ENCODE measurements at regions not wholly inside any gene's neighbourhood (a gene's known extent, or its start where the extent isn't known, plus 50 kb on each side); places are given as distances from the start of the nearest gene placed in this dataset.
"Not testable (repeated sequence)": the region's sequence is repeated elsewhere in the genome, so short reads cannot be mapped to it uniquely, and the experiment has no call there.

GRCh38 chr9:129437626-129438323 is 183.1 kb downstream of the C9orf50 start:
- Mint-ChIP-seq H3K9me3 (ENCODE audit: low read depth) (no peaks in the 10 kb centered on the region), H3K27ac (no peak overlapping the region), H3K36me3 (no peaks in the 10 kb centered on the region), H3K4me3 (peak overlapping the region; percentile 67), H3K4me1 (ENCODE audit: low read depth) (peaks cover 21% of the 10 kb centered on the region), H3K27me3 (peaks cover 16% of the 10 kb centered on the region)

- Mint-ChIP-seq H3K36me3 (no peaks in the 10 kb centered on the region), H3K4me1 (ENCODE audit: low read depth) (peaks cover 21% of the 10 kb centered on the region), H3K9me3 (ENCODE audit: low read depth) (no peaks in the 10 kb centered on the region), H3K27ac (peak overlapping the region; percentile 78), H3K27me3 (peaks cover 16% of the 10 kb centered on the region), H3K4me3 (peak overlapping the region; percentile 94)
These were observed 183.9 kb downstream of the C9orf50 start for GRCh38 chr9:129436751-129437625.

GRCh38 chr9:129435988-129436717 is 184.7 kb downstream of the C9orf50 start:
- H3K4me3 Mint-ChIP-seq = peak overlapping the region; percentile 94
- no peaks in the 10 kb centered on the region for H3K9me3 Mint-ChIP-seq (ENCODE audit: low read depth)
- no peak overlapping the region for H3K27ac Mint-ChIP-seq
- no peaks in the 10 kb centered on the region for H3K36me3 Mint-ChIP-seq
- peaks cover 16% of the 10 kb centered on the region for H3K27me3 Mint-ChIP-seq
- peaks cover 21% of the 10 kb centered on the region for H3K4me1 Mint-ChIP-seq (ENCODE audit: low read depth)

- Mint-ChIP-seq H3K27ac (no peak overlapping the region), H3K4me1 (ENCODE audit: low read depth) (peaks cover 18% of the 10 kb centered on the region), H3K9me3 (ENCODE audit: low read depth) (no peaks in the 10 kb centered on the region), H3K27me3 (peaks cover 15% of the 10 kb centered on the region), H3K36me3 (no peaks in the 10 kb centered on the region), H3K4me3 (peak overlapping the region; percentile 69)
These were observed 185.6 kb downstream of the C9orf50 start for GRCh38 chr9:129435291-129435690.

GRCh38 chr9:129434187-129434586 is 186.7 kb downstream of the C9orf50 start:
- peaks cover 18% of the 10 kb centered on the region for H3K4me1 Mint-ChIP-seq (ENCODE audit: low read depth)
- no peak overlapping the region for H3K4me3 Mint-ChIP-seq
- H3K36me3 Mint-ChIP-seq = no peaks in the 10 kb centered on the region
- H3K27me3 Mint-ChIP-seq = peaks cover 11% of the 10 kb centered on the region
- H3K27ac Mint-ChIP-seq = no peak overlapping the region
- no peaks in the 10 kb centered on the region for H3K9me3 Mint-ChIP-seq (ENCODE audit: low read depth)

GRCh38 chr9:129432297-129433154 is 188.4 kb downstream of the C9orf50 start:
- Mint-ChIP-seq H3K27me3 (peaks cover 2% of the 10 kb centered on the region), H3K4me1 (ENCODE audit: low read depth) (peaks cover 6% of the 10 kb centered on the region), H3K9me3 (ENCODE audit: low read depth) (no peaks in the 10 kb centered on the region), H3K36me3 (no peaks in the 10 kb centered on the region), H3K27ac (no peak overlapping the region), H3K4me3 (no peak overlapping the region)

GRCh38 chr9:129430940-129431643 is 189.8 kb downstream of the C9orf50 start:
- no peaks in the 10 kb centered on the region for H3K4me1 Mint-ChIP-seq (ENCODE audit: low read depth)

GRCh38 chr9:129428864-129429577 is 191.9 kb downstream of the C9orf50 start:
- H3K27ac Mint-ChIP-seq = no peak overlapping the region
- no peaks in the 10 kb centered on the region for H3K27me3 Mint-ChIP-seq
- no peaks in the 10 kb centered on the region for H3K9me3 Mint-ChIP-seq (ENCODE audit: low read depth)
- no peak overlapping the region for H3K4me3 Mint-ChIP-seq
- no peaks in the 10 kb centered on the region for H3K4me1 Mint-ChIP-seq (ENCODE audit: low read depth)
- H3K36me3 Mint-ChIP-seq = no peaks in the 10 kb centered on the region

More at GRCh38 chr9:129430940-129431643, 189.8 kb downstream of the C9orf50 start:
- Mint-ChIP-seq H3K9me3 (ENCODE audit: low read depth) (no peaks in the 10 kb centered on the region), H3K4me3 (no peak overlapping the region), H3K27ac (no peak overlapping the region), H3K27me3 (no peaks in the 10 kb centered on the region), H3K36me3 (no peaks in the 10 kb centered on the region)

- Mint-ChIP-seq H3K4me3 (no peak overlapping the region), H3K36me3 (no peaks in the 10 kb centered on the region), H3K27me3 (no peaks in the 10 kb centered on the region), H3K9me3 (ENCODE audit: low read depth) (no peaks in the 10 kb centered on the region), H3K4me1 (ENCODE audit: low read depth) (peaks cover 12% of the 10 kb centered on the region), H3K27ac (no peak overlapping the region)
These were observed 193.8 kb downstream of the C9orf50 start for GRCh38 chr9:129427149-129427548.

- H3K36me3 Mint-ChIP-seq; H3K9me3 Mint-ChIP-seq (ENCODE audit: low read depth); H3K27ac Mint-ChIP-seq; H3K27me3 Mint-ChIP-seq; H3K4me3 Mint-ChIP-seq: not testable (repeated sequence)
- peaks cover 15% of the 10 kb centered on the region for H3K4me1 Mint-ChIP-seq (ENCODE audit: low read depth)
These were observed 197.1 kb downstream of the C9orf50 start for GRCh38 chr9:129423755-129424154.

GRCh38 chr9:129423216-129423615 is 197.7 kb downstream of the C9orf50 start:
- H3K27me3 Mint-ChIP-seq = no peaks in the 10 kb centered on the region
- no peak overlapping the region for H3K27ac Mint-ChIP-seq
- no peaks in the 10 kb centered on the region for H3K36me3 Mint-ChIP-seq
- H3K4me1 Mint-ChIP-seq (ENCODE audit: low read depth) = peaks cover 15% of the 10 kb centered on the region
- no peaks in the 10 kb centered on the region for H3K9me3 Mint-ChIP-seq (ENCODE audit: low read depth)
- no peak overlapping the region for H3K4me3 Mint-ChIP-seq

- H3K27ac Mint-ChIP-seq = no peak overlapping the region
- H3K4me3 Mint-ChIP-seq = no peak overlapping the region
These were observed 198.1 kb downstream of the C9orf50 start for GRCh38 chr9:129422843-129423192.

GRCh38 chr9:129422032-129422842 is 198.7 kb downstream of the C9orf50 start:
- Mint-ChIP-seq H3K4me3 (no peak overlapping the region), H3K36me3 (no peaks in the 10 kb centered on the region), H3K9me3 (ENCODE audit: low read depth) (no peaks in the 10 kb centered on the region), H3K4me1 (ENCODE audit: low read depth) (peaks cover 17% of the 10 kb centered on the region), H3K27ac (no peak overlapping the region), H3K27me3 (no peaks in the 10 kb centered on the region)

More at GRCh38 chr9:129422843-129423192, 198.1 kb downstream of the C9orf50 start:
- no peaks in the 10 kb centered on the region for H3K27me3 Mint-ChIP-seq
- peaks cover 15% of the 10 kb centered on the region for H3K4me1 Mint-ChIP-seq (ENCODE audit: low read depth)
- H3K36me3 Mint-ChIP-seq = no peaks in the 10 kb centered on the region
- no peaks in the 10 kb centered on the region for H3K9me3 Mint-ChIP-seq (ENCODE audit: low read depth)

All from activated naive CD8-positive, alpha-beta T cell (primary cell).